IMR-90 (cell line): ENCODE measurements at regions not wholly inside any gene's neighbourhood (a gene's known extent, or its start where the extent isn't known, plus 50 kb on each side); places are given as distances from the start of the nearest gene placed in this dataset.

Source experiments
- ATAC-seq: fragments of 200-7000 bp; cut with Tn5 transposase; 2 replicates; pipeline ENCODE4 v1.9.1; 2020; ENCODE audit warnings: low read depth, mild to moderate bottlenecking, moderate library complexity
- BruUV-seq: library from RNA; stranded (reverse); fragments of 400-500 nt; replicated peaks from 2 replicates; lab custom pipeline; 2021; lab: Mats Ljungman, UMichigan
- CTCF ChIA-PET: fragments of 300-600 bp; formaldehyde crosslinking; extraction: SDS; loops from one replicate; lab custom pipeline; 2021; ENCODE audit warnings: antibody characterized with exemption; lab: Yijun Ruan, JAX
- POLR2A ChIA-PET: fragments of 300-600 bp; sonication (Branson Sonifier 250); formaldehyde crosslinking; loops from one replicate; lab custom pipeline; 2022; ENCODE audit warnings: antibody characterized with exemption; ENCODE audit not compliant: unreplicated experiment; lab: Charles Lee
- DNase-seq: peaks from one replicate; pipeline ENCODE4 v3.0.0; 2013
- H2AFZ ChIP-seq: replicated peaks from 2 replicates; pipeline ENCODE3; 2013; ENCODE audit warnings: low read length, mild to moderate bottlenecking; ENCODE audit not compliant: poor library complexity
- H2AK5ac ChIP-seq: 2 replicates; pipeline ENCODE4 v1.6.1; 2013; ENCODE audit warnings: low read depth, low read length, inconsistent platforms
- H2AK9ac ChIP-seq: replicated peaks from 2 replicates; pipeline ENCODE3; 2013; ENCODE audit warnings: mild to moderate bottlenecking, low read depth, low read length, moderate library complexity; ENCODE audit not compliant: poor library complexity
- H2BK120ac ChIP-seq: 2 replicates; pipeline ENCODE4 v1.6.1; 2013; ENCODE audit warnings: low read depth, low read length, inconsistent platforms
- H2BK15ac ChIP-seq: 3 replicates; pipeline ENCODE4 v1.6.1; 2013; ENCODE audit warnings: low read depth, low read length, inconsistent platforms
- H2BK20ac ChIP-seq: 2 replicates; pipeline ENCODE4 v1.6.1; 2013; ENCODE audit warnings: low read depth, mild to moderate bottlenecking, inconsistent platforms, low read length, moderate library complexity
- H2BK5ac ChIP-seq: 2 replicates; pipeline ENCODE4 v1.6.1; 2013; ENCODE audit warnings: mild to moderate bottlenecking, low read depth, low read length, inconsistent platforms; ENCODE audit not compliant: poor library complexity, severe bottlenecking
- H3K14ac ChIP-seq: replicated peaks from 2 replicates; pipeline ENCODE4 v1.6.1; 2013; ENCODE audit warnings: low read depth, low read length, inconsistent platforms
- H3K18ac ChIP-seq: 2 replicates; pipeline ENCODE4 v1.6.1; 2013; ENCODE audit warnings: low read depth, low read length, control low read depth
- H3K23ac ChIP-seq: 2 replicates; pipeline ENCODE4 v1.6.1; 2013; ENCODE audit warnings: low read depth, low read length, inconsistent platforms
- H3K27ac ChIP-seq: 2 replicates; pipeline ENCODE4 v1.5.1; 2013; ENCODE audit warnings: mild to moderate bottlenecking, control low read depth, low read length; ENCODE audit not compliant: insufficient read depth
- H3K27me3 ChIP-seq: 2 replicates; pipeline ENCODE4 v1.6.1; 2013; ENCODE audit warnings: low read length; ENCODE audit not compliant: control insufficient read depth, insufficient read depth
- H3K36me3 ChIP-seq: 2 replicates; pipeline ENCODE4 v1.6.1; 2013; ENCODE audit warnings: low read length, mixed read lengths; ENCODE audit not compliant: control insufficient read depth, insufficient read depth
- H3K4ac ChIP-seq: 2 replicates; pipeline ENCODE4 v1.6.1; 2013; ENCODE audit warnings: low read depth, low read length, inconsistent platforms
- H3K4me1 ChIP-seq: 2 replicates; pipeline ENCODE4 v1.6.1; 2013; ENCODE audit warnings: low read length, mixed read lengths; ENCODE audit not compliant: control insufficient read depth, insufficient read depth
- H3K4me2 ChIP-seq: 2 replicates; pipeline ENCODE4 v1.6.1; 2013; ENCODE audit warnings: low read depth, mild to moderate bottlenecking, control low read depth, low read length, moderate library complexity
- H3K4me3 ChIP-seq: 2 replicates; pipeline ENCODE4 v1.5.1; 2013; ENCODE audit warnings: low read depth, mild to moderate bottlenecking, control low read depth, low read length, moderate library complexity; ENCODE audit not compliant: insufficient read depth
- H3K56ac ChIP-seq: 2 replicates; pipeline ENCODE4 v1.6.1; 2013; ENCODE audit warnings: low read length, inconsistent platforms; ENCODE audit not compliant: insufficient read depth; ENCODE audit errors: extremely low read depth
- H3K79me1 ChIP-seq, 2 experiments: 2 replicates each; pipeline ENCODE4 v1.6.1; 2013; ENCODE audit warnings: low read length in 2 of 2, inconsistent platforms in 1 of 2, low read depth in 1 of 2
- H3K9ac ChIP-seq: 2 replicates; pipeline ENCODE4 v1.6.1; 2013; ENCODE audit warnings: low read depth, low read length, control low read depth
- H3K9me1 ChIP-seq: 2 replicates; pipeline ENCODE4 v1.6.1; 2013; ENCODE audit warnings: low read length, inconsistent platforms; ENCODE audit not compliant: insufficient read depth
- H3K9me3 ChIP-seq: 2 replicates; pipeline ENCODE4 v1.6.1; 2013; ENCODE audit warnings: low read length; ENCODE audit not compliant: control insufficient read depth, insufficient read depth
- H4K20me1 ChIP-seq: 2 replicates; pipeline ENCODE4 v1.6.1; 2013; ENCODE audit warnings: low read length, inconsistent platforms; ENCODE audit not compliant: insufficient read depth
- H4K5ac ChIP-seq: 2 replicates; pipeline ENCODE4 v1.6.1; 2013; ENCODE audit warnings: mild to moderate bottlenecking, low read depth, low read length, control low read depth
- H4K8ac ChIP-seq, 2 experiments: 2 replicates each; pipeline ENCODE4 v1.6.1; 2013; ENCODE audit warnings: low read depth in 2 of 2, low read length in 2 of 2, control low read depth in 1 of 2, inconsistent platforms in 1 of 2
- H4K91ac ChIP-seq: 2 replicates; pipeline ENCODE4 v1.6.1; 2013; ENCODE audit warnings: low read depth, low read length, inconsistent platforms; ENCODE audit not compliant: insufficient read depth
- BHLHE40 ChIP-seq: fragments of 150-350 bp; IDR thresholded peaks from 2 replicates; pipeline ENCODE4 v1.6.1; 2016; ENCODE audit warnings: mild to moderate bottlenecking, low read depth, low read length
- CEBPB ChIP-seq: IDR thresholded peaks from 2 replicates; pipeline ENCODE4 v1.6.1; 2012; ENCODE audit warnings: low read depth, low read length, improper control_type of control experiment
- CHD1 ChIP-seq: IDR thresholded peaks from 2 replicates; pipeline ENCODE4 v1.6.1; 2012; ENCODE audit warnings: low read depth, low read length, improper control_type of control experiment
- CTCF ChIP-seq: conservative IDR thresholded peaks from 2 replicates; pipeline ENCODE4 v1.5.1; 2012; ENCODE audit warnings: mild to moderate bottlenecking, low read depth, low read length, improper control_type of control experiment
- FOS ChIP-seq: fragments of 150-350 bp; IDR thresholded peaks from 2 replicates; pipeline ENCODE4 v1.6.1; 2016; ENCODE audit warnings: low read depth, low read length
- MAFK ChIP-seq: IDR thresholded peaks from 2 replicates; pipeline ENCODE4 v1.6.1; 2012; ENCODE audit warnings: low read depth, low read length, improper control_type of control experiment
- MAZ ChIP-seq: IDR thresholded peaks from 2 replicates; pipeline ENCODE4 v1.6.1; 2012; ENCODE audit warnings: low read depth, mild to moderate bottlenecking, low read length, improper control_type of control experiment, moderate library complexity, borderline replicate concordance
- MXI1 ChIP-seq: IDR thresholded peaks from 2 replicates; pipeline ENCODE4 v1.6.1; 2012; ENCODE audit warnings: low read depth, mild to moderate bottlenecking, low read length, moderate library complexity, borderline replicate concordance
- NFE2L2 ChIP-seq: fragments of 150-350 bp; IDR thresholded peaks from 2 replicates; pipeline ENCODE4 v1.6.1; 2016; ENCODE audit warnings: low read depth, mild to moderate bottlenecking, low read length
- POLR2A ChIP-seq: IDR thresholded peaks from 2 replicates; pipeline ENCODE4 v1.6.1; 2012; ENCODE audit warnings: mild to moderate bottlenecking, low read depth, low read length
- RAD21 ChIP-seq: IDR thresholded peaks from 2 replicates; pipeline ENCODE4 v1.6.1; 2012; ENCODE audit warnings: low read length, improper control_type of control experiment
- RCOR1 ChIP-seq: IDR thresholded peaks from 2 replicates; pipeline ENCODE4 v1.6.1; 2012; ENCODE audit warnings: mild to moderate bottlenecking, low read length, improper control_type of control experiment; ENCODE audit not compliant: insufficient replicate concordance
- RFX5 ChIP-seq: IDR thresholded peaks from 2 replicates; pipeline ENCODE4 v1.8.0; 2012; ENCODE audit warnings: low read depth, mild to moderate bottlenecking, low read length, moderate library complexity
- SMC3 ChIP-seq: fragments of 150-350 bp; IDR thresholded peaks from 2 replicates; pipeline ENCODE4 v1.6.1; 2016; ENCODE audit warnings: low read depth, mild to moderate bottlenecking, antibody characterized with exemption, low read length, moderate library complexity
- WGBS, 2 experiments: methylation state at CpG; one replicate each; pipeline versions ENCODE4 v1.1.5 to v1.1.7; 2013; ENCODE audit warnings: missing lambda C conversion rate in 2 of 2; ENCODE audit not compliant: insufficient read length in 1 of 2; ENCODE audit errors: extremely low coverage in 2 of 2; 5-methylcytosine and 5-hydroxymethylcytosine counted together
- dilution Hi-C: fragments of 300-500 bp; cut with HindIII; formaldehyde crosslinking; loops from one replicate; pipeline ENCODE4 v1.14.3; 2018; ENCODE audit warnings: low sequenced_read_pairs; ENCODE audit not compliant: unreplicated experiment
- in situ Hi-C: fragments of 300-500 bp; cut with MboI; formaldehyde crosslinking; loops from 3 replicates; pipeline ENCODE4 v1.14.3; 2019; ENCODE audit warnings: low sequenced_read_pairs, inconsistent platforms, mixed read lengths
- intact Hi-C: fragments of 100-400 bp; cut with micrococcal nuclease; formaldehyde crosslinking; loops from 2 replicates; pipeline ENCODE4 v1.10.0; 2022
- TF ChIP-seq, protein P1 (sequence below): fragments of 150-350 bp; IDR thresholded peaks from 2 replicates; pipeline ENCODE4 v1.6.1; 2017; ENCODE audit warnings: mild to moderate bottlenecking, antibody characterized with exemption, low read length, low read depth
- TF ChIP-seq, protein P2 (sequence below): fragments of 150-350 bp; IDR thresholded peaks from 2 replicates; pipeline ENCODE4 v1.6.1; 2016; ENCODE audit warnings: low read depth, mild to moderate bottlenecking, low read length, moderate library complexity, borderline replicate concordance

DNA sequence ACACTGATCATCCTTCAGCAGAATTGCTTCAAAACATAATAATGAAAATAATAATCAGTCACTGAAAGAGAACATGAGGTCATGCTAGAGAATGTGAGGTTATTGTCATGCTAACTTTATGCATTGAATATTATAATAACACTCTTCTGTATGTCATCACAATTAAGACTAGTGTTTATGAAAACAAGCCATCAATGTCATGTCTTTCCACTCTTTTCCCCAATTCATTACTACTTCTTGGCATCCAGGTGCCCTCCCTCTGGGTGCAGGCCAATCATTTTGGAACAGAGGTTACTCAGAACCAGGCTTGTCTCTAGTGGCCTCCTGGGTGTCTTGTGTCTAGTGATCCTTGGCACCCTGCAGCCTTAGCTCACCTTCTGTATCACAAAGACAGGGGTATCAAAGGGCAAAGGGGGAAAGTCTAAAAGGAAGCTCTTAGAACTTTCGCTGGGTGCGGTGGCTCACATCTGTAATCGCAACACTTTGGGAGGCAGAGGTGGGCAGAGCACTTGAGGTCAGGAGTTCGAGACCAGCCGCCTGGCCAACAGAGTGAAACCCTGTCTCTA, 217.6 kb upstream of the PIK3R1 start:
- no CpG with 5 or more reads among the region's 5 CpGs for WGBS, 2 experiments
- Histone ChIP-seq H3K27me3 (no peaks in the 10 kb centered on the region), H4K8ac (no peak overlapping the region), H3K9me3 (no peaks in the 10 kb centered on the region), H4K20me1 (no peaks in the 10 kb centered on the region), H3K14ac (no peak overlapping the region), H3K36me3 (no peaks in the 10 kb centered on the region), H3K4me2 (no peak overlapping the region), H3K23ac (no peak overlapping the region), H3K18ac (no peak overlapping the region), H2AK9ac (no peak overlapping the region), H2AFZ (no peak overlapping the region), H2BK15ac (no peak overlapping the region), H2AK5ac (no peak overlapping the region), H3K4me3 (no peak overlapping the region), H2BK20ac (no peak overlapping the region), H3K4ac (no peak overlapping the region), H4K5ac (no peak overlapping the region), H3K9me1 (peaks cover 7% of the 10 kb centered on the region; the same call in 1 of the 2 replicates), H2BK120ac (no peak overlapping the region), H3K9ac (no peak overlapping the region), H3K27ac (no peak overlapping the region), H4K91ac (no peak overlapping the region), H3K79me1 (no peaks in the 10 kb centered on the region), H3K56ac (no peak overlapping the region), H2BK5ac (no peak overlapping the region), H3K4me1 (peaks cover 2% of the 10 kb centered on the region; the same call in 1 of the 2 replicates)
- dilution Hi-C loops: no loop called here
- DNase-seq (no peak), ATAC-seq (no peak)
- ChIA-PET POLR2A (no interaction called here), CTCF (no interaction called here)
- no TSS peak for BruUV-seq
- in situ Hi-C loops: no loop called here
- intact Hi-C loops: no loop called here
- TF ChIP-seq RCOR1 (no peak), FOS (no peak), NFE2L2 (no peak), MAFK (no peak), CHD1 (no peak), RAD21 (no peak), CEBPB (no peak), MAZ (no peak), RFX5 (no peak), SMC3 (no peak), CTCF (no peak), POLR2A (no peak), MXI1 (no peak), BHLHE40 (no peak)
- TF ChIP-seq, protein P1, sequence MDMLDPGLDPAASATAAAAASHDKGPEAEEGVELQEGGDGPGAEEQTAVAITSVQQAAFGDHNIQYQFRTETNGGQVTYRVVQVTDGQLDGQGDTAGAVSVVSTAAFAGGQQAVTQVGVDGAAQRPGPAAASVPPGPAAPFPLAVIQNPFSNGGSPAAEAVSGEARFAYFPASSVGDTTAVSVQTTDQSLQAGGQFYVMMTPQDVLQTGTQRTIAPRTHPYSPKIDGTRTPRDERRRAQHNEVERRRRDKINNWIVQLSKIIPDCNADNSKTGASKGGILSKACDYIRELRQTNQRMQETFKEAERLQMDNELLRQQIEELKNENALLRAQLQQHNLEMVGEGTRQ: no peak
- TF ChIP-seq, protein P2, sequence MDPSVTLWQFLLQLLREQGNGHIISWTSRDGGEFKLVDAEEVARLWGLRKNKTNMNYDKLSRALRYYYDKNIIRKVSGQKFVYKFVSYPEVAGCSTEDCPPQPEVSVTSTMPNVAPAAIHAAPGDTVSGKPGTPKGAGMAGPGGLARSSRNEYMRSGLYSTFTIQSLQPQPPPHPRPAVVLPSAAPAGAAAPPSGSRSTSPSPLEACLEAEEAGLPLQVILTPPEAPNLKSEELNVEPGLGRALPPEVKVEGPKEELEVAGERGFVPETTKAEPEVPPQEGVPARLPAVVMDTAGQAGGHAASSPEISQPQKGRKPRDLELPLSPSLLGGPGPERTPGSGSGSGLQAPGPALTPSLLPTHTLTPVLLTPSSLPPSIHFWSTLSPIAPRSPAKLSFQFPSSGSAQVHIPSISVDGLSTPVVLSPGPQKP: no peak
